A673 (cell line): ENCODE measurements at regions not wholly inside any gene's neighbourhood (a gene's known extent, or its start where the extent isn't known, plus 50 kb on each side); places are given as distances from the start of the nearest gene placed in this dataset.

Experiments
- CTCF ChIP-seq: fragments of 300-800, 200-600 bp; sonication (generic); conservative IDR thresholded peaks from 2 replicates; pipeline ENCODE4 v1.5.1; 2017; ENCODE audit warnings: low read depth, mild to moderate bottlenecking, antibody characterized with exemption, low read length, moderate library complexity, mixed read lengths
- EZH2 ChIP-seq: fragments of 200-600 bp; sonication (generic); IDR thresholded peaks from 2 replicates; pipeline ENCODE4 v1.6.1; 2017; ENCODE audit warnings: borderline replicate concordance, low read depth, mild to moderate bottlenecking, mixed read lengths, antibody characterized with exemption, low read length; ENCODE audit not compliant: poor library complexity, severe bottlenecking

- TF ChIP-seq CTCF (no peak), EZH2 (no peak)
These were observed 173.2 kb downstream of the CYLD start for GRCh38 chr16:50915120-50915519.
